Lung microvascular endothelial cell (primary cell): ENCODE measurements at regions not wholly inside any gene's neighbourhood (a gene's known extent, or its start where the extent isn't known, plus 50 kb on each side); places are given as distances from the start of the nearest gene placed in this dataset.
A peak's percentile ranks its signal among the peaks of the same experiment; 100 is the strongest.

Experiments used
- DNase-seq, 2 donors: peaks; one replicate each; pipeline versions ENCODE4 v3.0.0 to v3.0.0-alpha.2; 2010; ENCODE audit warnings: low read depth in 2 of 2

- no peak for DNase-seq
Observed at GRCh38 chr4:136680761-136681160, 851.5 kb downstream of the PCDH18 start.

GRCh38 chr4:136680271-136680670 lies 852.0 kb downstream of the PCDH18 start:
- DNase-seq, result no peak

GRCh38 chr4:136670265-136670664 lies 862.0 kb downstream of the PCDH18 start:
- DNase-seq, result no peak

- no peak for DNase-seq
Observed at GRCh38 chr4:136664988-136665387, 867.3 kb downstream of the PCDH18 start.

GRCh38 chr4:136662539-136662938 lies 869.8 kb downstream of the PCDH18 start:
- no peak for DNase-seq

GRCh38 chr4:136653640-136654406 lies 878.5 kb downstream of the PCDH18 start:
- no peak for DNase-seq

- DNase-seq, result no peak
Observed at GRCh38 chr4:136651932-136652331, 880.4 kb downstream of the PCDH18 start.

GRCh38 chr4:136651278-136651667 lies 881.0 kb downstream of the PCDH18 start:
- DNase-seq, result no peak

- DNase-seq, result no peak
Observed at GRCh38 chr4:136650541-136651277, 881.6 kb downstream of the PCDH18 start.

- no peak for DNase-seq
Observed at GRCh38 chr4:136644279-136644678, 888.0 kb downstream of the PCDH18 start.

GRCh38 chr4:136643416-136643815 lies 888.9 kb downstream of the PCDH18 start:
- no peak for DNase-seq

- peak in 1 of 2 donors; percentile 30 for DNase-seq
Observed at GRCh38 chr4:136637071-136637777, 895.1 kb downstream of the PCDH18 start.

- no peak for DNase-seq
Observed at GRCh38 chr4:136636155-136636554, 896.1 kb downstream of the PCDH18 start.

GRCh38 chr4:136634121-136634520 lies 898.2 kb downstream of the PCDH18 start:
- DNase-seq, result no peak

GRCh38 chr4:136599890-136600289 lies 932.4 kb downstream of the PCDH18 start:
- no peak for DNase-seq

- no peak for DNase-seq
Observed at GRCh38 chr4:136590440-136590839, 941.9 kb downstream of the PCDH18 start.

- DNase-seq, result no peak
Observed at GRCh38 chr4:136583567-136583966, 948.7 kb downstream of the PCDH18 start.

- DNase-seq, result no peak
Observed at GRCh38 chr4:136581119-136581518, 951.2 kb downstream of the PCDH18 start.

- no peak for DNase-seq
Observed at GRCh38 chr4:136575146-136575545, 957.1 kb downstream of the PCDH18 start.

- DNase-seq, result no peak
Observed at GRCh38 chr4:136573460-136573859, 958.8 kb downstream of the PCDH18 start.

- DNase-seq, result no peak
Observed at GRCh38 chr4:136571315-136571714, 961.0 kb downstream of the PCDH18 start.

GRCh38 chr4:136562834-136563233 lies 969.5 kb downstream of the PCDH18 start:
- no peak for DNase-seq
